Bronchial epithelial cell (primary cell): ENCODE measurements at regions not wholly inside any gene's neighbourhood (a gene's known extent, or its start where the extent isn't known, plus 50 kb on each side); places are given as distances from the start of the nearest gene placed in this dataset.

ENCODE experiments used
- DNase-seq: peaks from one replicate; pipeline ENCODE4 v3.0.0-alpha.2; 2010; ENCODE audit warnings: low read depth
- FAIRE-seq: peaks from 2 replicates; lab custom pipeline; 2011; peaks lifted over from hg19 to GRCh38; lab: Jason Lieb, UNC
- H3K27me3 ChIP-seq: 2 replicates; pipeline ENCODE4 v1.5.1; 2011; ENCODE audit warnings: low read length; ENCODE audit not compliant: control insufficient read depth, insufficient read depth
- H3K36me3 ChIP-seq: 2 replicates; pipeline ENCODE4 v1.5.1; 2011; ENCODE audit warnings: low read length; ENCODE audit not compliant: control insufficient read depth, insufficient read depth
- H3K4me3 ChIP-seq: 2 replicates; pipeline ENCODE4 v1.5.1; 2011; ENCODE audit warnings: mild to moderate bottlenecking, low read depth, low read length, control low read depth
- TF ChIP-seq, protein P1 (sequence below): IDR thresholded peaks from 2 replicates; pipeline ENCODE4 v1.5.1; 2011; ENCODE audit warnings: mild to moderate bottlenecking, moderate library complexity, low read length, control low read depth, inconsistent platforms; ENCODE audit not compliant: insufficient read depth, severe bottlenecking

DNA sequence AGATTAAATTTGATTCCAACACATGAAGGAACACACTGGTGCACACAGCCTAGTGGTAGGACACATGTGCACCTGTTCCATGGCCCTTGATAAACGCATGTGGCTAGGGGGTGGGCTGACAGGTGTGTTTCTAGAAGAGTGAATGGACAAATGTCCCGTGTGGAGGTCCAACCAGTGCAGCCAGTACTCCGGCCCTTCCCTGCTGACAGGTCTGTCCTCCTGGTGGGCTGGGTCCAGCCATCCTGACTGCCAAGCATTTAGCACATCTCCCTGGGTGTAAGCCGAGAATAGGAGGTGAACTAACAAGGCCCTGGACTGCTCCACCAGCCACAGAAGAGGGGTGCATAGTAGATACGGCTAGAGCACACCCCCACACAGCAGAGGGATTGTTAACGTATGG, 258.7 kb upstream of the RAB6C start:
- no peaks in the 10 kb centered on the region for H3K36me3 ChIP-seq
- H3K4me3 ChIP-seq, result no peak overlapping the region
- peaks cover 2% of the 10 kb centered on the region for H3K27me3 ChIP-seq
- TF ChIP-seq, protein P1, sequence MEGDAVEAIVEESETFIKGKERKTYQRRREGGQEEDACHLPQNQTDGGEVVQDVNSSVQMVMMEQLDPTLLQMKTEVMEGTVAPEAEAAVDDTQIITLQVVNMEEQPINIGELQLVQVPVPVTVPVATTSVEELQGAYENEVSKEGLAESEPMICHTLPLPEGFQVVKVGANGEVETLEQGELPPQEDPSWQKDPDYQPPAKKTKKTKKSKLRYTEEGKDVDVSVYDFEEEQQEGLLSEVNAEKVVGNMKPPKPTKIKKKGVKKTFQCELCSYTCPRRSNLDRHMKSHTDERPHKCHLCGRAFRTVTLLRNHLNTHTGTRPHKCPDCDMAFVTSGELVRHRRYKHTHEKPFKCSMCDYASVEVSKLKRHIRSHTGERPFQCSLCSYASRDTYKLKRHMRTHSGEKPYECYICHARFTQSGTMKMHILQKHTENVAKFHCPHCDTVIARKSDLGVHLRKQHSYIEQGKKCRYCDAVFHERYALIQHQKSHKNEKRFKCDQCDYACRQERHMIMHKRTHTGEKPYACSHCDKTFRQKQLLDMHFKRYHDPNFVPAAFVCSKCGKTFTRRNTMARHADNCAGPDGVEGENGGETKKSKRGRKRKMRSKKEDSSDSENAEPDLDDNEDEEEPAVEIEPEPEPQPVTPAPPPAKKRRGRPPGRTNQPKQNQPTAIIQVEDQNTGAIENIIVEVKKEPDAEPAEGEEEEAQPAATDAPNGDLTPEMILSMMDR, result no peak
- FAIRE-seq, result no peak
- no peak for DNase-seq

DNA sequence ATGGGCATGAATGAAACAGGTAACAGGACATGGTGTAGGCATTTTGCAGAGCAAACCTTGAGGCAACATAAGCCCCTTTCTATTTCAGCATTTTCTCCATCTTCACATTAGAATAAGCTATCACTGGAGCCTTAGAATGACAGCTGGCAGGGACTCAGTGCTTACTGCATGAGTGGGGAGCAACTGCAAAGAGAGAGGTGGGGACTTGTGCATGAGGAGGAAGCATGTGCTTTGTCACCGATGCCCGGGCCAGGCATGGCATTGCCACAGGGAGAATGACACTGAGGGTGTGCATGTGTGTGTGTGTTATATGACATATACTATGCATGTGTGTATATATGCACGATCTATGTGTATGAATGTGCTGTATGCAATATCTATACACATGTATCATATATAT, 258.2 kb upstream of the RAB6C start:
- TF ChIP-seq, protein P1, result no peak
- DNase-seq, result no peak
- Histone ChIP-seq H3K36me3 (no peaks in the 10 kb centered on the region), H3K4me3 (no peak overlapping the region), H3K27me3 (peaks cover 2% of the 10 kb centered on the region)
- FAIRE-seq, result no peak

DNA sequence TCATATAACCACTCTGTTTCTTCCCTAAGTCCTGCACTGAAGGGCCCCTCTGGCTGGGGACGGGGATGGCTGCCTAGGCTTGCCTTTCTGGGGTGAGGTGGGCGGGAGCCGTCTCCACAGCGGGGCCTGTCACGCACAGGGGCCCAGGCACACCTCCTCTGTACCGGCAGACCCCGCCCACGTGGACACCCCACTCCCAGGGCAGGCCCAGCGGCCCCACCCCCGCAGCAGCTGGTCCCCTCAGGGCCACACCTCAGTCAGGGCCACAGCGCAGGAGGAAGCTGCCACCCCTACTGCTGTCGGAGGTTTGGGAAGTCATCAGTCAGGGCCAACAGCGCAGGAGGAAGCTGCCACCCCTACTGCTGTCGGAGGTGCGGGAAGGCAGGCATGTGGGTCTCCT, 257.6 kb upstream of the RAB6C start:
- H3K36me3 ChIP-seq, result no peaks in the 10 kb centered on the region
- TF ChIP-seq, protein P1, result no peak
- no peak for FAIRE-seq
- DNase-seq, result no peak
- peaks cover 2% of the 10 kb centered on the region for H3K27me3 ChIP-seq
- no peak overlapping the region for H3K4me3 ChIP-seq

DNA sequence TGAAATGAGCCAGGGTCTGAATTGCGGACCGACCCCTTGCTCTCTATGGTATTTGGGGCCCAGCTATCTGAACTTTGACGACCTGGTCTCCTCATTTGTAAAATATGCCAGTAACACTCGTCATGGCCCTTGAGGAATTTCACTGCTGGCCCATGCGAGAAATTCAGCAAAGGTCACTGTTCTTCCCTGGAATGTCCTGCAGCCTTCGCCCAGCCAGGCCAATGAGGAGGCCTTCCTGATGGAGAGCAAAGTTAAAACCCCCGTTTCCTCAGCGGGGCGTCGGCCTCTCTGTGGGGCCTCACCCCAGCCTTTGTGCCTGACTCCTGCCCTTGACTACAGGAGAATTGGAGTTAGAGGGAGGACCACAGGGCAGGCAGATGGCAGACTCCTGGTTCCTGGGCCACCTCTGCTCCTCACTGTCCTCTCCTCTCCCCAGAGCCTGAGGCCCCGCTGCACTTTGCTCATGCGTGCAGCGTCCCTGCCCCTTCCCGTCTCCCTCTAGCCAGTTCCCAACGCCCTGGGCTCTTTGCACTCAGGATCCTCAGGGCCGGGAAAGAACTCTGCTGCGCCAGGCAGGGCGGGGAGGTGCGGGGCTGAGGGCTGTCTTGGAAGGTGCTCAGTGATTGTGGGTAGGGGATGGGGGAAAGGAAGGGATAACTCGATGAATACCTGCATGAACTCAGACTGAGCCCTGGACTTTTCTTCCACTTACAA, 257.0 kb upstream of the RAB6C start:
- no peak for FAIRE-seq

DNA sequence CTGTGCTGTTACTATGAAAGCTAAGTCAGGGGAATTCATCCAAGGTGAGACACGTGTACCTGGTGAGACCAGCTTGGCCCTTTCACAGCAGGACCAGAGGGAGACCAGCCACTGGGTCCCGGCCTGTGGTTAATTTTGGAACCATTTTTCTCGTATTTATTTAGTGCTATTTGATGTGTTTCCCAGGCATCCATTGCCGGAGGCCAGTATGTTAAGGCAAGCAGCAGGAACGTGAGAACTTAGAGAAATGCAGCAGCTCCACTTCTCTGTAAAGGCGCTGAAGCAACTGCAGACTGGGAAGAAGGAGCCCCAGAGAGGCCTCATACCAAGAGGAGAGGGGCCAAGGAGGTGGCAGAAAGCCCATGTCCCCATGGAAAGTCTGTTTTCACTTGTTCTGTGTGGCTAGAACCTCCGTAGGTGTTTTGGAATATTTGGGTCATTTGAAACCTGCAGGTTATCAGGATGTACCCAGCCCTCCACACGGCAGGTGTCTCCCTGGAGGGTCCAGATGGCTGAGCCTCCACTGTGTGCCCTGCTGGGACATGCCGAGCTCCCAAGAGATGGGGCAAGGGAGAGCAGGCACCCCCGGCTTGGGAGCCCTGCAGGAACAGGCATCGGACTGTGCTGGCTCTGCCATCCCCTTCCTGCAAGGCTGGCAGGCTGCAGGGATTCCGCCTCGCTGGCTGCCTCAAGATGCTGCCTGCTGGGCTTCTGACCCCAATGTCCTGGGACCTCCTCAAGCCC, 256.0 kb upstream of the RAB6C start:
- no peak for DNase-seq
- Histone ChIP-seq H3K27me3 (peaks cover 2% of the 10 kb centered on the region), H3K36me3 (no peaks in the 10 kb centered on the region), H3K4me3 (no peak overlapping the region)
- no peak for FAIRE-seq
- TF ChIP-seq, protein P1, result no peak

More for the DNA sequence above, 257.0 kb upstream of the RAB6C start:
- Histone ChIP-seq H3K4me3 (no peak overlapping the region), H3K36me3 (no peaks in the 10 kb centered on the region), H3K27me3 (peaks cover 2% of the 10 kb centered on the region)
- no peak for DNase-seq
- TF ChIP-seq, protein P1, result no peak
